Fibroblast of pulmonary artery (primary cell): ENCODE measurements at regions not wholly inside any gene's neighbourhood (a gene's known extent, or its start where the extent isn't known, plus 50 kb on each side); places are given as distances from the start of the nearest gene placed in this dataset.
"Not testable (repeated sequence)": the region's sequence is repeated elsewhere in the genome, so short reads cannot be mapped to it uniquely, and the experiment has no call there.

ENCODE experiments used
- DNase-seq: peaks from one replicate; pipeline ENCODE4 v3.0.0-alpha.2; 2010; ENCODE audit warnings: low read depth
- H3K4me3 ChIP-seq: replicated peaks from 2 replicates; pipeline ENCODE4 v1.5.1; 2011; ENCODE audit warnings: low read depth, mild to moderate bottlenecking, control low read depth, low read length, moderate library complexity
- CTCF ChIP-seq: IDR thresholded peaks from 2 replicates; pipeline ENCODE4 v1.5.1; 2011; ENCODE audit warnings: mild to moderate bottlenecking, control low read depth, low read length, inconsistent platforms; ENCODE audit errors: missing control alignments

- no peak for TF ChIP-seq CTCF
- no peak overlapping the region for H3K4me3 ChIP-seq
- no peak for DNase-seq
Observed at GRCh38 chr12:92062539-92063493, 82.8 kb downstream of the BTG1 start.

- no peak for DNase-seq
- no peak overlapping the region for H3K4me3 ChIP-seq
Observed at GRCh38 chr12:92061061-92061460, 84.6 kb downstream of the BTG1 start.

GRCh38 chr12:92059960-92060359 lies 85.7 kb downstream of the BTG1 start:
- no peak for TF ChIP-seq CTCF
- no peak overlapping the region for H3K4me3 ChIP-seq
- peak; percentile 85 for DNase-seq

More at GRCh38 chr12:92061061-92061460, 84.6 kb downstream of the BTG1 start:
- no peak for TF ChIP-seq CTCF

- H3K4me3 ChIP-seq = no peak overlapping the region
- TF ChIP-seq CTCF = no peak
- no peak for DNase-seq
Observed at GRCh38 chr12:92058664-92059063, 87.0 kb downstream of the BTG1 start.

- DNase-seq, H3K4me3 ChIP-seq: not testable (repeated sequence)
Observed at GRCh38 chr12:92056756-92057155, 88.9 kb downstream of the BTG1 start.

- H3K4me3 ChIP-seq = no peak overlapping the region
- TF ChIP-seq CTCF = no peak
- no peak for DNase-seq
Observed at GRCh38 chr12:92056290-92056689, 89.4 kb downstream of the BTG1 start.

GRCh38 chr12:92055877-92056276 lies 89.8 kb downstream of the BTG1 start:
- no peak overlapping the region for H3K4me3 ChIP-seq
- DNase-seq = no peak
- TF ChIP-seq CTCF = no peak
